HG02571 (cell line): ENCODE measurements at regions not wholly inside any gene's neighbourhood (a gene's known extent, or its start where the extent isn't known, plus 50 kb on each side); places are given as distances from the start of the nearest gene placed in this dataset.
"Not testable (repeated sequence)": the region's sequence is repeated elsewhere in the genome, so short reads cannot be mapped to it uniquely, and the experiment has no call there.

Experiments used
- ATAC-seq: cut with Tn5 transposase; IDR thresholded peaks from one replicate; pipeline ENCODE4 v1.9.1; 2021; ENCODE audit warnings: mild to moderate bottlenecking, moderate library complexity; ENCODE audit not compliant: unreplicated experiment

DNA sequence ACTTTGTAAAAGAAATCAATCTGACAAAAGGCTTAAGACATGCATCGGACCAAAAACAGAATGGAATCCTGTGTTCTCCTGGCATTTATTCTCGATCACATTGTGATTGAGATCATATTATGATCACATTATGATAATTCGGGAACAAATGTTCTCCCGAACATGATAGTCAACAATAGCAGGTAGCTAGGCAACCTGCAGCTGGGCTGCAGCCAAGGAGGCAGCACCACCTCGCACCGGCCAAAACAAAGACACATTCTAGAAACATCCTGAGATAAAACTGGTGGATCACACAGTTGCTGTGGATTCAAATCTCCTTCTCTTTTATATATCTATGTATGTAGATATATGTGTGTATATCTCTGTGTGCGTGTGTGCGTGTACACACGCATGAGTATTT is 480.6 kb upstream of the CYLC2 start:
- no peak for ATAC-seq

DNA sequence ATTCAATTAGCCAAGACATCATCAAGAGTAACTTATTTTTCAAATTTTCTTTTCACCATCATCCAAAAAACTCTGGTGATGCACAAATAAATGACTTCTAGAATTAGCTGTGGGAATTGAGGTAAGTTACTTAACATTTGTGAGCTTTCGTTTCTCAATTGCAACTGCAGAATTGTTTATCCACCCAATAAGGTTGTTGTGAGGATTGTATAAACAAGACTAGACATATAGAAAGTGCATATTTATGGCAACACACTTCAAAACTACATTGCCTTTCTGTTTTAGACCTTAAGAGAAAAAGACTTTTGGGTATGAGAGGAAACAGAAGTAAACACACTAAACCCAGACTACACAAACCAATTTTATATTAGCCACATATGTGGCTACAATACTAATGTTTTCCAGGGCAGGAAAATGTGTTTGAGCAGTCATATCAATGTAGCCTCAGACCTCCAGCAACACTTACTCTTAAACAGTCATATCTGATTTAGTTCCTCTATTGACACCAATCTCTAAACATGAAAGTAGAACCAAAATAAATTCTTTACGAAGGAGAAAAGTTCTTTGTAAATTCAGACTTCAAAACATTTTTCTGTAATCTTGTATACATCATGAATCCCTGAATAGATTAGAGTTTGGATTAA is 488.0 kb upstream of the CYLC2 start:
- no peak for ATAC-seq

DNA sequence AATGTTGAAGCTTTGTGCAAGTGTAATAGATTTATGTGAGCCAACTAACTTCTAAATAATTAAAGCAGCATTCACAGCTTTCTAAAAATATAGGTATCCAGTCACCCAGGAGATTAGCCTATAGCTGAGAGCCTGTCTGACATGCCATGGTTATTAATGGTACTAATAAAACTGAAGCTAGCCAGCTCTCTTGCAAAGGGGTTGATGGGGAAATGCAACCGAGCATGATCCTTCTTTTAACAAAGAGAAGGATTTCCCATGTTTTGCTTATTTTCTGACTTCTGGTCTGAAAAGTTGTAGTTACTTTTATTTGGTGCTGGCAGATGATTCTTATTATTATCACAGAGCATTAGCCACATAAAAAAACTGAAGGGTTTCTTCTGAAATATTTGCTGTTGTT is 488.7 kb upstream of the CYLC2 start:
- no peak for ATAC-seq

DNA sequence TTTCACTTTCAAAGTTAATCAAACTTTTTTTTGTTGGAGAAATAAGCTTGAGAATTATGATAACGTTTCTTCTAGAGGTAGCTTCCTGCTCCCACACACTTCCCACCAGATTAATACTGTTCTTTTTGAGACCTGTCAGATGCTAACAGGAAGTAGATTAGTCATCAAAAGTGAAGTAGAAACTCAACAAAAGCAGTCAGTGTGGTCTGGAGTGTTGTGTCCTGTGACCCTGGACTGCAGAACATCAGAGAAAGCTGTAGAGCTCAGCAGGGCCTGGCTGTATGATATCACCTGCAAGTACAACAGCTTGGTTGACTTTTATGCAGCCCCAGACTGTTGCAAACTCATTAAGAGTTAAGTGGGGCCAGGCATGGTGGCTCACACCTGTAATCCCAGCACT is 495.7 kb upstream of the CYLC2 start:
- no peak for ATAC-seq

DNA sequence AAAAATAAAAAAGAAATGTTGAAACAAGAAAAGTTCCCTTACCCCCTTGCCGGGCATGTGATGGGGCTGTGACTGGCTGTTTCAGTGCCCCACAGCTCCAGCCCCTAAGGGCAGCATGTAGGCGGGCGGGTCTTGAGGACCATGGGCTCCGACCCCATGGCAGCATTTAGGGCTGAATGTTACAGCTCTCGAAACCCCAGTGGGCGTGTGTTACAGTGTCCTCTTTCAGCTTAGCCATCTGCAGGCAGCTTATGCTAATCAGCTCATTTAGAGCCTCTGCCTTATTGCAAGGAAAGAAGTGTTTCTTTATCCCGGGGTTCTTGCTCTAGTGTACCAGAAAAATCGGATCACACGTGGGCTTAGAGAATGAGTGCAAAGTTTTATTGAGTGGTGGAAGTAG is 497.4 kb upstream of the CYLC2 start:
- ATAC-seq, result no peak

DNA sequence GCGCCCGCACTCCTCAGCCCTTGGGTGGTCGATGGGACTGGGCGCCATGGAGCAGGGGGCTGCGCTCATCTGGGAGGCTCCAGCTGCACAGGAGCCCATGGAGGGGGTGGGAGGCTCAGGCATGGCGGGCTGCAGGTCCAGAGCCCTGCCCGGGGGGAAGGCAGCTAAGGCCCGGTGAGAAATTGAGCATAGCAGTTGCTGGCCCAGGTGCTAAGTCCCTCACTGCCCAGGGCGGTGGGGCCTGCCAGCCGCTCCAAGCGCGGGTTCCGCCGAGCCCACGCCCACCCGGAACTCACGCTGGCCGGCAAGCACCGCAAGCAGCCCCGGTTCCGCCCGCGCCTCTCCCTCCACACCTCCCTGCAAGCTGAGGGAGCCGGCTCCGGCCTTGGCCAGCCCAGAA is 508.2 kb upstream of the CYLC2 start:
- not testable (repeated sequence) for ATAC-seq

DNA sequence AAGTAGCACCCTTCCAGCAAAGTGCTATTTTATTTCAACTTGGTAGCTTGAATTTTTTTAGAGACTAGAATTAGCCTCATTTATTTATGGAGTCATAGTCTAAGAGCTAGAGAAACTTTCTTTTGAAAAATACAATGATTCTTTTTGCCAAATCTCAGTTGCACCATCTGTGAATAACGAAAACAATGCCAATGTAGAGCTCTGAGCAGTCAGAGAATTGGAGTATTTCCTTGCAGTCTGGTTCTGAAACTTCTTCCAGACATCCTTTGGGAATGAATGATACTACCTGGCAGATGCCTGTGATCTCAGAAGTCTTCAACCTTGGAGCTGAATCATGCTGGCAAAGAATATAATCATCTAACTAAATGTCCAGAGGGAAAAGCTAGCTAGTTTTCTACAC is 511.5 kb upstream of the CYLC2 start:
- ATAC-seq, result no peak

DNA sequence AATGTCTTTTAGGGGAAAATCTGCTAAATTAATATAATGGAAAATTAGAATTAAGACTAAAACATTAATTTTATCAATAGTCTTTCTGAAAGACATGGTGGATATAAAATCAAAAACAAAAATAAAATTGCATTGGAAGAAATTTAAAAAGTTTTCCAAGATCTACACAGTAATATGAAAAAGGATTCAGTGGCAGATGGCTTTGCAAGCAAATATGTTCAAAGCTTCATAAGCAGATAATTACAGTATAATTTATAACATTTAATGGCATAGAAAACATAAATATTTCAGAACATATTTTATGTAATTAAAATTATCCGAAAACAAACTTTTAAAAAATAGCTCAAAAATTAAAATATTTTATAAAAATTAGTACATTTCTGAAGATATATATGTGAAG is 512.4 kb upstream of the CYLC2 start:
- ATAC-seq, result no peak

DNA sequence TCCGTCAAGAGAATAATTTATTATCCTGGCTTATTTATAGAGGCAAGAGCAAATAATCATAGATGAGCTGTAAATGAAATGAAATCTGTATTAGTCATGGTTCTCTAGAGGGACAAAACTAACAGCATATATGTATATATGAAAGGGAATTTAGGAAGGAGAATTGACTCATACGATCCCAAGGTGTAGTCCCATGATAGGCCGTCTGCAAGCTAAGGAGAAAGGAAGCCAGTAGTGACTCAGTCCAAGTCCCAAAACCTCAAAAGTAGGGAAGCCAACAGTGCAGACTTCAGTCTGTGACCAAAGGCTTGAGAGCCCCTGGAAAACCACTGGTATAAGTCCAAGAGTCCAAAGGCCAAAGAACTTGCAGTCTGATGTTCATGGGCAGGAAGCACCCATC is 515.9 kb upstream of the CYLC2 start:
- no peak for ATAC-seq

DNA sequence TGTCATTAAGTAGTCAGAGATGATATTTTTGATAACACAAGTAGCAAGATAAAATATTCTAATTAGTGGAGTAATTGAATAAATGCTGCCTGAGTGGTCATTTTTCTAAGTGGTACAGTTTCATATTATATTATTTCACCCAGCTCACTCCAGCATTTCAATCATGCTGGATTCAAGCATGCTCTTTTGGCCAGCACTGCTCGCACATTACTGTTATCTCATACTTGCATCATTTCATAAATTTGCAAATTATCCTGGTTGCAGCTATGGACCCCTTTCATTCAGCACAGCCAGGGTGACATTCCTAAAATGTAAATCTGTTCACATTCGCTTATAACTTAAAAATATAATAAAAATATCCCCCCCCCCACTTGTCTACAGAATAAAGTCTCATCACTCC is 520.8 kb upstream of the CYLC2 start:
- no peak for ATAC-seq

DNA sequence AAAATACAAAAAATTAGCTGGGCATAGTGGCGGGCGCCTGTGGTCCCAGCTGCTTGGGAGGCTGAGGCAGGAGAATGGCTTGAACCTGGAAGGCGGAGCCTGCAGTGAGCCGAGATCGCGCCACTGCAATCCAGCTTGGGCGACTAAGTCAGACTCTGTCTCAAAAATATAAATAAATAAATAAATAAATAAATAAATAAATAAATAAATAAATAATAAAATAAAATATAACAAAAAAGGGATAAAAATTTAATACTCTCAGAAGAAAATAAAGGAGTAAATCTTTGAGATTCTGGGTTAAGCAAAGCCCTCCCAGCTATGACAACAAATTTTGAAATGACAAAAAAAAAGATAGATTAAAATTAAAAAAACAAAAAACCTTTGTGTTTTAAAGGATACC is 525.7 kb upstream of the CYLC2 start:
- ATAC-seq, result not testable (repeated sequence)

DNA sequence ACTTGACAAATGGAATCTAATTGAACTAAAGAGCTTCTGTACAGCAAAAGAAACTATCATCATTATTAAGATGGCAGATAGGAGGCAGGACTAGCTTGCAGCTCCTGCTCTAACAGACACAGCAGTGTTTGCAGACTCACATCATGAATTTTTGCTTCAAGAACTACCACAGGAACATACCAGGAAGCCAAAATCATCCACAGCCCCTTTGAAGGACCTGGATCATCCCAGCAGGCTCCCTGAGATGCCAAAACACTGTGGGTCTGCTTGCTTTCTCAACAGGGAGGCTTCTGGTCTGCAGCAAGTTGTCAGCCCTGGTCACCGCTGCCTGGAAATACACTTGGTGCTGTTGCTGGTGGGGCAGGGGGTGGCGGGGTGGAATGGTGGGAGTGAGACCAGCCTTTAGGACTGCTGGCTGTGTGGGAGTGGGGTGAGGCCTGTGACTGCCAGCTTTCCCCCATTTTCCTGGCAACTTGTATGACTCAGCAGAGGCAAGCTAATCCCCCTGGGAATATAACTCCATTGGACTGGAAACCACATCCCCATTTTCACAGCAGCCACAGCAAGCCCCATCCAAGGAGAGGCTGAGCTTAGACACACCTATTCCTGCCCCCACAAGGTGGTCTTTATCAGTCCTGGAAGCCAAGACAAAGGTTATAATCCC is 533.8 kb upstream of the CYLC2 start:
- no peak for ATAC-seq

DNA sequence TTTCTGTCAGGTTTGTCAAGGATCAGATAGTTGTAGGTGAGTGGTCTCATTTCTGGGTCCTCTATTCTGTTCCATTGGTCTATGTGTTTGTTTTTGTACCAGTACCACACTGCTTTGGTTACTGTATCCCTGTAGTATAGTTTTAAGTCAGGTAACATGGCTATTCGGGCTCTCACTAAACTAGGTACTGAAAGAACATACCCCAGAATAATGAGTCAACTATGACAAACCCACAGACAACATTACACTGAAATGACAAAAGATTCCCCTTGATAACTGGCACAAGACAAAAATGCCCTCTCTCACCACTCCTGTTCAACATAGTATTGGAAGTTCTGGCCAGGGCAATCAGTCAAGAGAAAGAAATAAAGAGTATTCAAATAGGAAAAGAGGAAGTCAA is 535.3 kb upstream of the CYLC2 start:
- ATAC-seq, result no peak

DNA sequence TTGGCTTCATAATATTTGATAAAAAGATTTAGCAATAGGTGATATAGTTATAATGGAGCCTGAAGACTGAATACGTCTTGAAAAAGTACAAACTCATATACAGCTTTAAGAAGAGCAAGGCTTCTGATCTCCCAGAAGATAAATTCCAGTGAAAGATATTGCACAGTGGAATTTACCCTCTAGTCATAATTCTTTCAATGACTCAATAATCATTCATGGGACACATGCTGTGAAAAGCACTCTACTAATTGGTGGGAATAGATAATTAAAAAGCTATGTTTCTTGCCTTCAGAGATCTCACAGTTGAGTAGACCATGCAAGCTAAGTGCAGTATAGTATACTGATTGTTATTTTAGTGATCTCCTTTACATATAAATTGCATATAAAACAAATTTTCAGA is 538.6 kb upstream of the CYLC2 start:
- no peak for ATAC-seq

DNA sequence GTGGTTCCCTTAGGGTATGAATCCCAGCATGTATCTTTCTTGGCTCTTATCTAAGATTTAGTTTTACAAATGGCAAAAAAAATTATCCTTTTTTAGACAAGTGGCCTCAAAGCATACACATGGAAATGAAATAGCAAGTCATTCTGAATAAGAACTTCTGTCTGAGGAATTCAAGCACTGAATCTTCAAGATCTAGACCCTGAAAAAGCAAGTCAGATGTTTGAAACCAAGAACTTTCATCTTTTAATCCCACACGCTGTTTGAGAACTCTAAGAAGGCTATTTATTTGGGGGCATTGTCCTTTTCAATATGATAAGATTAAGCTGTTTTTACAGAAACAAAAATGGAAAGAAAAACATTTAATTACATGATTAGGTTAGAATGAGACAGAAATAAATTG is 549.2 kb upstream of the CYLC2 start:
- ATAC-seq, result no peak

DNA sequence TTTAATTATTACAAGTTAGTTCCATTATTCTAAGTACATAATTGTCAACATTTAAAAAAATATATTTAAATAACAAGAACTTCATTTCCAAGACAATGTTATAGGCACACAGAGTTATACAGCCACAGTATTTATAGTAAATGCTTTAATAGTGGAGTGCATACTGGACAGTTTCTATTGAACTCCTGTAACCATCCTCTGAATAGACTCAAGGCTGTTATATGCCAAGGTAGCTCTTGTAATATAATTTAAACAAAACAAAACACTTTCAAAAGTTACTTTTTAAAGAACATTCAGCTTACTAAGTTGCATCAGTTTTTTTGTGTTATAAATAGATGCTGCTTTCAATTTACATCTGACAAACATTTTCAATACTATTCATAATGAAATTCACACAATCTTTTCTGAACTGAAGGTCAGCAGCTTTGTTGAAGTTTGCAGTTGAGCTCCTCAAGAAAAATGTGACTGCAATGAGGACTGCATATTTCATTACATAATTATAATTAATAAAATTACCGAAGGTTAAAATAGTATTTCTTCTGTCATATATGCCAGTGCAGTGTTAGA is 549.9 kb upstream of the CYLC2 start:
- no peak for ATAC-seq

DNA sequence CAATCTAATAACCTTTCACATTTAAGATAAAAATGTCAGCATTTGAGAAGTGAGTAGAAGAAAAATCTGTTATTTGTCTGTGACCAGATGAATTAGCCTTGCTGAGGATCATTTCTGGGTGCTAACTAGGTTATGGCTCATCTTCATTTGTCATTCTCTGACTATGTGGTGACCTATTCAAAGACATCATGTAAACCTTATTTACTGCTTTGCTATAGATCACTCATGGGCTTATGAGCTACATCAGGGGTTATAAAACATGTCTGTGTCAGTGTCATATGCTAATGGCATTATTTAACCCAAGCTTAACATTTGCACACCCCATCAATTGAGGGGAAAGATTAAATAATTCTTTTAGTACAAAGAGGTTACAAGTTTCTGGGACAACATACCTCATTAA is 555.5 kb upstream of the CYLC2 start:
- ATAC-seq, result no peak

DNA sequence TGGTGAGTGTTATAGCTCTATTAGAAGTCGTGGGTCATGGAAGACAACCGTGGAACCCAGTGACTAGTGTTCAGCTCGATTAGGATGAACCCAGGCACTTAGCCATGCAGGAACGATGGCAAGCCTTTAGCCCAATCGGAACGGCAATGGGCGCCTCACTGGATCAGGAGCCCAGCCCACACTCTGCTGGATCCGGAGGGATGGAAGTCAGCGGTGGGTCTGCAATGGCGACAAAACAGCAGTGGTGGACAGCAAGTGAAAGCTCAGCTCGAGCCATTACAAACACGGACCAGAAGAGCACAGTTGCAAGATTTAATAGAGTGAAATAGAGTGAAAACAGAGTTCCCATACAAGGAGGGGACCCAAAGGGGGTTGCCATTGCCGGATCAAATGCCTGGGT is 558.5 kb upstream of the CYLC2 start:
- not testable (repeated sequence) for ATAC-seq

DNA sequence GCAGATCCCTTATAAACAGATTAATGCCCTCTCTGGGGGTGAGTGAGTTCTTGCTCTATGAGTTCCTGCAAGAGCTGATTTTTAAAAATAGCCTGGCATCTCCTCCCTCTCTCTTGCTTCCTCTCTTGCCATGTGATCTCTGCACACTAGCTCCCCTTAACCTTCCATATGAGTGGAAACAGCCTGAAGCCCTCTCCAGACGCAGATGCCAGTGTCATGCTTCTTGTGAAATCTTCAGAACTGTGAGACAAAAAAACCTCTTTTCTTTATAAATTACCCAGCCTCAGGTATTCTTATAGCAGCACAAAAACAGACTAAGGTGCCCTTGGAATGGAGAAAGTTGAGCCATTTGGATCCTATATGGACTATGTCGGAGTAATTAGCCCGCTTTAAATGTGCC is 559.7 kb upstream of the CYLC2 start:
- ATAC-seq, result no peak

DNA sequence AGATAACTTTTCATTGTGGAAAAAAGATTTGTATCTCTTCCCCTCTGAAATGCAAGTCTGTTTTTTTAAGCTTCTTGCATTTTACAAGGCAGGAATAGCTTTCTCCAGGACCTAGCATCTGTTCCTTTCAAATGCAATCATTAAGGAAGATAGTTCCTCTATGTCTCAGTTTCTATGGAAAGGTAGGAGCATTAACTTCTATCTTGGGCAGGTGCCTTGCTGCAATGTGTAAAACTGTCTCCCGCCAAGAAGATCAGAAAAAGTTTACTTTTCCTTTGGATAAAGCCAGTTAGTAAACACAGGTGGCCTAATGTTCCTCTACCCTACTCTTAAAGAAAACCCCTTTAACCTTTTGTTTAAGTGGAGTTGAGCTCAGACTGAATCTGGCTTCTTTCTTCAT is 560.6 kb upstream of the CYLC2 start:
- ATAC-seq, result no peak

DNA sequence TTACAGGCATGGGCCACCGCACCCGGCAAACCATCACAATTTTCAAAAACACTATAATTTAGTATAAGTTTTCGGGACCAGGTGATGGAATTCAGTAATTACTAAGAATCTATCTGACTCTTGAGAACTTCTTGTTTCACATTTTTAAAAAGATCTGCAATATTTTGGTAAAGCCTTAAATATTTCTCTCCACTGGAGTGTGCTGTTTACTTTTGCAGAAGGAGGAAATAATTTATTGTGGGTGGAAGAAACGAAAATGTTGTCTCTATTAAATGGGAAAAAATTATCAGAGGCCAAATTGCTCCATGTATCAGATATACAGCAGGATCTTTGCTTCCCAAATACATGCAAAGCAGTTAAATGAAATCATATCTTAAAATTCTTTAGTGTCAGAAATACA is 566.8 kb upstream of the CYLC2 start:
- no peak for ATAC-seq

DNA sequence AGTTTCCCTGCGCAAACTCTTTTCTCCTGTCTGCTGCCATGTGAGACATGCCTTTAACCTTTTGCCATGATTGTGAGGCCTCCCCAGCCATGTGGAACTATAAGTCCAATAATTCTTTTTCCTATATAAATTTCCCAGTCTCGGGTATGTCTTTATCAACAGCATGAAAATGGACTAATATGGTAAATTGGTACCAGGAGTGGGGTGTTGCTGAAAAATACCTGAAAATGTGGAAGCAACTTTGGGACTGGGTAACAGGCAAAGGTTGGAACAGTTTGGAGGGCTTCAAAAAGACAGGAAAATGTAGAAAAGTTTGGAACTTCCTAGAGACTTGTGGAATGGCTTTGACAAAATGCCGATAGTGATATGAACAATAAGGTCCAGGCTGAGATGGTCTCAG is 578.9 kb upstream of the CYLC2 start:
- ATAC-seq, result not testable (repeated sequence)
